H9 (cell line): ENCODE measurements at regions not wholly inside any gene's neighbourhood (a gene's known extent, or its start where the extent isn't known, plus 50 kb on each side); places are given as distances from the start of the nearest gene placed in this dataset.
A peak's percentile ranks its signal among the peaks of the same experiment; 100 is the strongest.
"Not testable (repeated sequence)": the region's sequence is repeated elsewhere in the genome, so short reads cannot be mapped to it uniquely, and the experiment has no call there.

Experiments used
- DNase-seq: peaks from one replicate; pipeline ENCODE4 v3.0.0-alpha.2; 2017
- H2AFZ ChIP-seq: one replicate; pipeline ENCODE4 v1.6.1; 2013; ENCODE audit warnings: mild to moderate bottlenecking, low read length, control low read depth, moderate library complexity
- H2AK5ac ChIP-seq: 2 replicates; pipeline ENCODE4 v1.6.1; 2013; ENCODE audit warnings: low read length, control low read depth, mixed read lengths; ENCODE audit not compliant: insufficient read length
- H2BK120ac ChIP-seq: one replicate; pipeline ENCODE4 v1.6.1; 2013; ENCODE audit warnings: low read depth, mild to moderate bottlenecking, low read length, control low read depth, inconsistent platforms; ENCODE audit not compliant: poor library complexity, severe bottlenecking
- H2BK12ac ChIP-seq: 2 replicates; pipeline ENCODE4 v1.6.1; 2013; ENCODE audit warnings: low read length, control low read depth, mixed read lengths, low read depth; ENCODE audit not compliant: insufficient read length
- H2BK15ac ChIP-seq: 2 replicates; pipeline ENCODE4 v1.6.1; 2013; ENCODE audit warnings: low read depth, low read length, control low read depth
- H2BK20ac ChIP-seq: one replicate; pipeline ENCODE4 v1.6.1; 2013; ENCODE audit warnings: low read depth, mild to moderate bottlenecking, low read length, control low read depth, inconsistent platforms; ENCODE audit not compliant: poor library complexity, severe bottlenecking
- H2BK5ac ChIP-seq: 2 replicates; pipeline ENCODE4 v1.6.1; 2013; ENCODE audit warnings: low read length, control low read depth, mixed read lengths; ENCODE audit not compliant: insufficient read length
- H3K14ac ChIP-seq: 2 replicates; pipeline ENCODE4 v1.6.1; 2013; ENCODE audit warnings: low read length, control low read depth; ENCODE audit not compliant: insufficient read depth
- H3K18ac ChIP-seq: 2 replicates; pipeline ENCODE4 v1.6.1; 2013; ENCODE audit warnings: low read depth, mild to moderate bottlenecking, mixed read lengths, low read length, control low read depth; ENCODE audit not compliant: insufficient read length
- H3K23ac ChIP-seq: 2 replicates; pipeline ENCODE4 v1.6.1; 2013; ENCODE audit warnings: low read length, control low read depth, mixed read lengths, low read depth; ENCODE audit not compliant: insufficient read length
- H3K23me2 ChIP-seq: 2 replicates; pipeline ENCODE4 v1.6.1; 2013; ENCODE audit warnings: low read depth, mild to moderate bottlenecking, mixed read lengths, low read length, control low read depth; ENCODE audit not compliant: insufficient read length, poor library complexity, severe bottlenecking
- H3K27ac ChIP-seq: 2 replicates; pipeline ENCODE4 v1.5.1; 2013; ENCODE audit warnings: low read length, control low read depth, mixed read lengths, low read depth; ENCODE audit not compliant: insufficient read length
- H3K27me3 ChIP-seq: 2 replicates; pipeline ENCODE4 v1.6.1; 2013; ENCODE audit warnings: low read length, control low read depth, inconsistent platforms; ENCODE audit not compliant: insufficient read depth
- H3K4ac ChIP-seq: 2 replicates; pipeline ENCODE4 v1.6.1; 2013; ENCODE audit warnings: low read depth, mild to moderate bottlenecking, control low read depth, inconsistent platforms, low read length, moderate library complexity
- H3K4me1 ChIP-seq: 2 replicates; pipeline ENCODE4 v1.6.1; 2013; ENCODE audit warnings: low read length, control low read depth, inconsistent platforms; ENCODE audit not compliant: insufficient read depth
- H3K4me2 ChIP-seq: 2 replicates; pipeline ENCODE4 v1.6.1; 2013; ENCODE audit warnings: low read length, control low read depth, mixed read lengths; ENCODE audit not compliant: insufficient read length, insufficient read depth
- H3K56ac ChIP-seq: 2 replicates; pipeline ENCODE4 v1.6.1; 2013; ENCODE audit warnings: low read depth, mild to moderate bottlenecking, mixed read lengths, low read length, control low read depth; ENCODE audit not compliant: insufficient read length
- H3K79me1 ChIP-seq: 2 replicates; pipeline ENCODE4 v1.6.1; 2013; ENCODE audit warnings: low read depth, mild to moderate bottlenecking, moderate library complexity, low read length, control low read depth, inconsistent platforms; ENCODE audit not compliant: insufficient read depth, poor library complexity, severe bottlenecking
- H3K79me2 ChIP-seq: 2 replicates; pipeline ENCODE4 v1.6.1; 2013; ENCODE audit warnings: low read length, control low read depth, inconsistent platforms; ENCODE audit not compliant: insufficient read depth
- H3K9ac ChIP-seq: 2 replicates; pipeline ENCODE4 v1.6.1; 2013; ENCODE audit warnings: low read length, control low read depth, mixed read lengths; ENCODE audit not compliant: insufficient read length; ENCODE audit errors: extremely low read depth
- H3K9me3 ChIP-seq: one replicate; pipeline ENCODE4 v1.6.1; 2013; ENCODE audit warnings: low read depth, low read length, inconsistent platforms; ENCODE audit not compliant: control insufficient read depth
- H3T11ph ChIP-seq: one replicate; pipeline ENCODE4 v1.6.1; 2013; ENCODE audit warnings: mild to moderate bottlenecking, low read length, control low read depth, inconsistent platforms
- H4K20me1 ChIP-seq: one replicate; pipeline ENCODE4 v1.6.1; 2013; ENCODE audit not compliant: control insufficient read depth, insufficient read length, insufficient read depth
- H4K5ac ChIP-seq: 2 replicates; pipeline ENCODE4 v1.6.1; 2013; ENCODE audit warnings: low read depth, mild to moderate bottlenecking, mixed read lengths, low read length, control low read depth; ENCODE audit not compliant: insufficient read length
- H4K8ac ChIP-seq: replicated peaks from 2 replicates; pipeline ENCODE4 v1.6.1; 2013; ENCODE audit warnings: low read length, control low read depth, mixed read lengths, low read depth; ENCODE audit not compliant: insufficient read length
- H4K91ac ChIP-seq: 2 replicates; pipeline ENCODE4 v1.6.1; 2013; ENCODE audit warnings: low read depth, mild to moderate bottlenecking, moderate library complexity, mixed read lengths, low read length, control low read depth; ENCODE audit not compliant: insufficient read length
- H3K27ac Mint-ChIP-seq, 3 experiments: 2 replicates in 2 of 3; 3 replicates in 1 of 3; pipeline ENCODE4 v1.8.0; 2020 to 2021; ENCODE audit warnings: mixed read lengths in 3 of 3, mild to moderate bottlenecking in 1 of 3, moderate library complexity in 1 of 3
- H3K27me3 Mint-ChIP-seq: 2 replicates; pipeline ENCODE4 v1.8.0; 2021; ENCODE audit warnings: low read depth, mild to moderate bottlenecking, moderate library complexity, mixed read lengths
- H3K36me3 Mint-ChIP-seq, 3 experiments: 2 replicates in 2 of 3; 3 replicates in 1 of 3; pipeline ENCODE4 v1.8.0; 2020 to 2021; ENCODE audit warnings: low read depth in 3 of 3, mixed read lengths in 3 of 3; ENCODE audit not compliant: insufficient read depth in 1 of 3
- H3K4me1 Mint-ChIP-seq, 2 experiments: 2 replicates each; pipeline ENCODE4 v1.8.0; 2020; ENCODE audit warnings: mixed read lengths in 2 of 2
- H3K4me3 Mint-ChIP-seq, 2 experiments: 2 replicates in 1 of 2; 3 replicates in 1 of 2; pipeline ENCODE4 v1.8.0; 2020 to 2021; ENCODE audit warnings: mild to moderate bottlenecking in 2 of 2, mixed read lengths in 2 of 2, moderate library complexity in 1 of 2
- H3K9me3 Mint-ChIP-seq, 2 experiments: 2 replicates in 1 of 2; 3 replicates in 1 of 2; pipeline ENCODE4 v1.8.0; 2020; ENCODE audit warnings: mild to moderate bottlenecking in 2 of 2, mixed read lengths in 2 of 2, moderate library complexity in 1 of 2
- WGBS: extraction: QIAGEN DNeasy Blood & Tissue Kit; methylation state at CpG from one replicate; pipeline ENCODE4 v1.1.7; 2013; ENCODE audit warnings: missing lambda C conversion rate, low lambda C conversion rate, mixed read lengths; ENCODE audit not compliant: insufficient read length; ENCODE audit errors: extremely low coverage; 5-methylcytosine and 5-hydroxymethylcytosine counted together

GRCh38 chr15:22572792-22573191 is 114.1 kb downstream of the GOLGA6L22 start:
- not testable (repeated sequence) for H2AFZ ChIP-seq, H2BK120ac ChIP-seq, H3K4me1 ChIP-seq, H3K27me3 Mint-ChIP-seq, H3K23me2 ChIP-seq, H2BK12ac ChIP-seq, H2BK15ac ChIP-seq, H3K4me2 ChIP-seq, H3K27me3 ChIP-seq, H3K79me2 ChIP-seq, H4K5ac ChIP-seq, H3K9me3 Mint-ChIP-seq, H2AK5ac ChIP-seq, H4K20me1 ChIP-seq, H3K23ac ChIP-seq, H2BK20ac ChIP-seq, H3K18ac ChIP-seq, H4K8ac ChIP-seq, H3K4ac ChIP-seq, H3T11ph ChIP-seq, H4K91ac ChIP-seq, H3K27ac ChIP-seq, H3K27ac Mint-ChIP-seq, H3K79me1 ChIP-seq, H3K4me1 Mint-ChIP-seq, H3K9me3 ChIP-seq, H3K56ac ChIP-seq, H3K14ac ChIP-seq, H2BK5ac ChIP-seq, H3K9ac ChIP-seq, H3K4me3 Mint-ChIP-seq
- H3K36me3 Mint-ChIP-seq = peaks cover 5 to 11% (median 8%) of the 10 kb centered on the region in 3 experiments; a peak in 6 of 7 replicates
- peak; percentile 10 for DNase-seq
- WGBS = no CpG with 5 or more reads among the region's 17 CpGs

GRCh38 chr15:22577828-22578227 is 119.1 kb downstream of the GOLGA6L22 start:
- H3K27ac Mint-ChIP-seq, H2AFZ ChIP-seq, H2BK15ac ChIP-seq, H4K20me1 ChIP-seq, H3K4me1 Mint-ChIP-seq, DNase-seq, H2BK12ac ChIP-seq, H3K27ac ChIP-seq, H3T11ph ChIP-seq, H2AK5ac ChIP-seq, H3K23ac ChIP-seq, H3K18ac ChIP-seq, H2BK120ac ChIP-seq, H4K91ac ChIP-seq, H3K4me3 Mint-ChIP-seq, H2BK20ac ChIP-seq, H3K4me2 ChIP-seq, H4K8ac ChIP-seq, H3K14ac ChIP-seq, H3K4ac ChIP-seq, H4K5ac ChIP-seq, H3K23me2 ChIP-seq, H3K27me3 Mint-ChIP-seq, H3K36me3 Mint-ChIP-seq, H3K4me1 ChIP-seq, H3K9me3 Mint-ChIP-seq, H3K79me2 ChIP-seq, H3K56ac ChIP-seq, H3K27me3 ChIP-seq, H3K79me1 ChIP-seq, H3K9me3 ChIP-seq, H3K9ac ChIP-seq, H2BK5ac ChIP-seq: not testable (repeated sequence)
- WGBS = no CpG with 5 or more reads among the region's 4 CpGs
